ENCODE measurements at regions not wholly inside any gene's neighbourhood (a gene's known extent, or its start where the extent isn't known, plus 50 kb on each side); places are given as distances from the start of the nearest gene placed in this dataset.

DNA sequence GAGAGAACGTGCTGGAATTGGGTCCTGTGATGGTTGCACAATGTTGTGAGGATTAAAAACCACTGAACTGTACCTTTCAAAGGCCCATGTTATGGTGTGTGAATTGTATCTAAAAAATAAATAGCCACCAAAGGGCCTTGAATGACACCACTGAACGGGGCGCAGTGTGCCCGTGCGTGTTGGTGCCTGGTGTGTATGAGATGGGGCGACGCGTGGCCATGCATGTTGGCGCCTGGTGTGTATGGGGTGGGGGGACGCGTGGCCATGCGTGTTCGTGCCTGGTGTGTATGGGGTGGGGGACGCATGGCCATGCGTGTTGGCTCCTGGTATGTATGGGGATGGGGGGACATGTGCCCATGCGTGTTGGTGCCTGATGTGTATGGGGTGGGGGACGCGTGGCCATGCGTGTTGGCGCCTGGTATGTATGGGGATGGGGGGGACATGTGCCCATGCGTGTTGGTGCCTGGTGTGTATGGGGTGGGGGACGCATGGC lies 66.6 kb upstream of the HELT start:
- H3K4me3 ChIP-seq (ENCODE audit: low read depth, low read length): no peak overlapping the region
- DNase-seq (ENCODE audit: low read depth): no peak
- TF ChIP-seq, protein P1, sequence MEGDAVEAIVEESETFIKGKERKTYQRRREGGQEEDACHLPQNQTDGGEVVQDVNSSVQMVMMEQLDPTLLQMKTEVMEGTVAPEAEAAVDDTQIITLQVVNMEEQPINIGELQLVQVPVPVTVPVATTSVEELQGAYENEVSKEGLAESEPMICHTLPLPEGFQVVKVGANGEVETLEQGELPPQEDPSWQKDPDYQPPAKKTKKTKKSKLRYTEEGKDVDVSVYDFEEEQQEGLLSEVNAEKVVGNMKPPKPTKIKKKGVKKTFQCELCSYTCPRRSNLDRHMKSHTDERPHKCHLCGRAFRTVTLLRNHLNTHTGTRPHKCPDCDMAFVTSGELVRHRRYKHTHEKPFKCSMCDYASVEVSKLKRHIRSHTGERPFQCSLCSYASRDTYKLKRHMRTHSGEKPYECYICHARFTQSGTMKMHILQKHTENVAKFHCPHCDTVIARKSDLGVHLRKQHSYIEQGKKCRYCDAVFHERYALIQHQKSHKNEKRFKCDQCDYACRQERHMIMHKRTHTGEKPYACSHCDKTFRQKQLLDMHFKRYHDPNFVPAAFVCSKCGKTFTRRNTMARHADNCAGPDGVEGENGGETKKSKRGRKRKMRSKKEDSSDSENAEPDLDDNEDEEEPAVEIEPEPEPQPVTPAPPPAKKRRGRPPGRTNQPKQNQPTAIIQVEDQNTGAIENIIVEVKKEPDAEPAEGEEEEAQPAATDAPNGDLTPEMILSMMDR (conservative IDR thresholded peaks at IDR 0.05; ENCODE audit: low read depth, low read length): no peak

DNA sequence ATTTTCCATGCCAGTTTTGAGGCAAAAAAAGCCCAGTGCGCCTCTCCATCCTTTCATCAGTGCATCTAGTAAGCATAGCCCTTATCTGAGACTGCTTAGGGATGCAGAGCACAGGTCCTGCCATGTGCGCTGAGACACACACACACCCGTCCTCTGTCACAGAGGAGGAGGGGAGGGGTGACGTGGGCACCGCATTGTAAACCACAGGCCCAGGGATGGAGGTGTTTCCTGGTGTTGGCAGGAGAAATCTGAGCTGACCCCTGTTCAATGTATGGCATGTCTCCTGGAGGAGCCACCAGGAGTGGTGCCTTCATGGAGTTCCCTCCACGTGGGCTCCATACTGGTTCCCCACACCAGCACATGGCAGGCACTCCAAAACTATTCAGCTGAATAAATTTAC lies 65.8 kb upstream of the HELT start:
- no peak overlapping the region for H3K4me3 ChIP-seq (ENCODE audit: low read depth, low read length)
- TF ChIP-seq, protein P1 (conservative IDR thresholded peaks at IDR 0.05; ENCODE audit: low read depth, low read length): no peak
- DNase-seq (ENCODE audit: low read depth): no peak

DNA sequence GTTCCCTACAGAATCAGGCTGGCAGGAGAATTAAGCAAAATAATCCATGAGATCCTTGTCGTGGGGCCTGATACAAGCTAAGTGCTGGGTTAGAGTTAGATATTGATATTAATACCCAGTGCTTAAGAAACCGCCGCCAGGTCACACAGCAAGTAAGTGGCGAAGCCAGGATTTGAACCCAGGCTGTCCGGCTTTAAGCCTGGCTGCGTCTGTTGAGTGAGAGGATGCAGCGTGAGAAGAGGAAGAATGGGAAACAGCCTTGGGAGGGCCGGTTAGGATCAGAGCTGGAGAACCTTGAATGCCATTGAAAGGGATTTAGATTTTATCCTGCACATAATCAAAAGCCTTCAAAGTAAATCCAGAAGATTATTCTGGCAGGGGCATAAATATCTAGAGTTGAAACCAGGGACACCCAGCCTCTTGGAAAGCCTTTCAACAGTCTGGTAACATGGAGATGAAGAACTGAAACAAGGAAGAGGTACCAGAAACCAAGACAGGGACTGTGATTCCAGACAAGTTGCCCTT lies 64.8 kb upstream of the HELT start:
- TF ChIP-seq, protein P1 (conservative IDR thresholded peaks at IDR 0.05; ENCODE audit: low read depth, low read length): no peak
- no peak for DNase-seq (ENCODE audit: low read depth)
- H3K4me3 ChIP-seq (ENCODE audit: low read depth, low read length): no peak overlapping the region

DNA sequence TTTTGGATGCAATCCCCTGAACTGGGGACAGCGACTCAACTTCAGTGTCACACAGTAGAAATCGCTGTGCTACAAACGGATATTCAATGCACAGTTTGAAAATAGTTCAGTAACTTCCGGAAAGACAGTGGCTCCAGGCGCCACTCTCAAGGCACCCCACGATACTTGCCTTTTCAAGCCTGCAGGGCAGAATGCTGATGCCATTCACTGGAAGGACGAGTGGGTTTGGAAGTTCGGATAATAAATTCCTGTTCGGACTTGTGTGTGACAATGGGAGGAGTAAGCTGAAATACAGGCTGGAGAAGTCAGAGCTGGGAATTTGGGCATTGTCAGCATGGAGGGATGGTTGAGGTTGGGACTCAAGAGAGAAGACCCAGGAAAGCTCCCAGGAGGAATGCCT lies 64.3 kb upstream of the HELT start:
- no peak overlapping the region for H3K4me3 ChIP-seq (ENCODE audit: low read depth, low read length)
- DNase-seq (ENCODE audit: low read depth): no peak
- TF ChIP-seq, protein P1 (conservative IDR thresholded peaks at IDR 0.05; ENCODE audit: low read depth, low read length): no peak

DNA sequence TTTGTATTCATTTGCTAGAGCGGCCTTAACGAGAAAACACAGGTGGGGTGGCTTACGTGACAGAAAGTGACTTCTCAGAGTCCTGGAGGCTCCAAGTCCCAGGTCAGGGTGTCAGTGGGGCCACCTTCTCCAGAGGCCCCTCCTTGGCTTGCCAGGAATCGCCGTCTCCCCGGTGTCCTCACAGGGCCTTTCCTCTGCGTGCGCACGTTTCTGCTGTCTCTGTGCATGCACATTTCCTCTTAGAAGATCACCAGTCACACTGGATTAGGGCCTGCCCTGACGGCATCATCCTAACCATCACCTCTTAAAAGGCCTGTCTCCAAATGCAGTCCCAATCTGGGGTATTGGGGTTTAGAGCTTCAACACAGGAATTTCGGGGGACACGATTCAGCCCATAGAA lies 63.8 kb upstream of the HELT start:
- H3K4me3 ChIP-seq (ENCODE audit: low read depth, low read length): no peak overlapping the region
- TF ChIP-seq, protein P1 (conservative IDR thresholded peaks at IDR 0.05; ENCODE audit: low read depth, low read length): no peak
- no peak for DNase-seq (ENCODE audit: low read depth)

DNA sequence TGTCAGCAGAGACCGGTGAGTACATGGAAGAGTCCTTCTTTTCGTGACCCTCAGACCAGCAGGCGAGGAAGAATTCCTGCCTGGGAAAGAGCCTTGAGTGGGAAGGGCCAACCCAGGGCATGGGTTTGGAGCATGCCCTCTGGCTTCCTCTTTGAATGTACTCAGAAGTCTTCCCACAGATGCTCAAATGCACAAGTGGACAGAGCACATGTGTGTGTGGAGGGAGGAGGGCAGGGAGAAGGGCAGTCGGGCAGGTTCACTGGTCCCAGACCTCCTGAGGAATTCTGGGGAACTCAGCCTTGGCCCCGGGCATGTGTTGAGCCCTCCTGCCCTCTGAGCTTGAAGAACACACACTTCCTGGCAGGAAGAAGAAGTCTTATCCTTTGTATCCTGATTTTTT lies 63.2 kb upstream of the HELT start:
- TF ChIP-seq, protein P1 (conservative IDR thresholded peaks at IDR 0.05; ENCODE audit: low read depth, low read length): no peak
- DNase-seq (ENCODE audit: low read depth): no peak

DNA sequence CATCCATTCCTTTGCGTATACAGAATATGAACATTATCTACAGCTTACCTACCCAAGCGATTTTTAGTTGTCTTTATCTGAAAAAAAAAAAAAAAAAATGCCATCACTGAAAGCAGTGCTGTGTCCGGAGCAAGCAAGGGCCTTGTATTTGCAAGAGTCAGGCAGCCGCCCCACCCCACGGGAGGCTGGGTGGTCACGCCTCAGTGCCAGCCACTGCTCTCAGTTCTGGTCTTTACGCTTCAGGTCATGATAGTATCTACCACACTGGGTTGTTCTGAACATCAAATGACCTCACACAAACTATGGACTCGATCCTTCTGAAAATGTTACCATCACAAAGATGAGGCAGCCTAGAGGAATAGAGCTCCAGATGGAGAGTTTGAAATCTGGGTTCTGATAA lies 62.7 kb upstream of the HELT start:
- no peak for DNase-seq (ENCODE audit: low read depth)
- TF ChIP-seq, protein P1 (conservative IDR thresholded peaks at IDR 0.05; ENCODE audit: low read depth, low read length): no peak
- no peak overlapping the region for H3K4me3 ChIP-seq (ENCODE audit: low read depth, low read length)

More for the DNA sequence above, 63.2 kb upstream of the HELT start:
- no peak overlapping the region for H3K4me3 ChIP-seq (ENCODE audit: low read depth, low read length)

All from epithelial cell of proximal tubule (primary cell).